NT2/D1 (cell line): ENCODE measurements at regions not wholly inside any gene's neighbourhood (a gene's known extent, or its start where the extent isn't known, plus 50 kb on each side); places are given as distances from the start of the nearest gene placed in this dataset.

Experiments used
- SUZ12 ChIP-seq: IDR thresholded peaks from 2 replicates; pipeline ENCODE4 v1.6.1; 2011; ENCODE audit not compliant: insufficient read length, insufficient read depth; ENCODE audit errors: extremely low read depth
- ZNF274 ChIP-seq: IDR thresholded peaks from 2 replicates; pipeline ENCODE4 v1.6.1; 2011; ENCODE audit warnings: mild to moderate bottlenecking, low read depth, low read length

GRCh38 chr4:137656661-137657060 is 124.4 kb upstream of the PCDH18 start:
- TF ChIP-seq ZNF274: no peak
- TF ChIP-seq SUZ12: no peak
